ENCODE measurements at regions not wholly inside any gene's neighbourhood (a gene's known extent, or its start where the extent isn't known, plus 50 kb on each side); places are given as distances from the start of the nearest gene placed in this dataset.

DNA sequence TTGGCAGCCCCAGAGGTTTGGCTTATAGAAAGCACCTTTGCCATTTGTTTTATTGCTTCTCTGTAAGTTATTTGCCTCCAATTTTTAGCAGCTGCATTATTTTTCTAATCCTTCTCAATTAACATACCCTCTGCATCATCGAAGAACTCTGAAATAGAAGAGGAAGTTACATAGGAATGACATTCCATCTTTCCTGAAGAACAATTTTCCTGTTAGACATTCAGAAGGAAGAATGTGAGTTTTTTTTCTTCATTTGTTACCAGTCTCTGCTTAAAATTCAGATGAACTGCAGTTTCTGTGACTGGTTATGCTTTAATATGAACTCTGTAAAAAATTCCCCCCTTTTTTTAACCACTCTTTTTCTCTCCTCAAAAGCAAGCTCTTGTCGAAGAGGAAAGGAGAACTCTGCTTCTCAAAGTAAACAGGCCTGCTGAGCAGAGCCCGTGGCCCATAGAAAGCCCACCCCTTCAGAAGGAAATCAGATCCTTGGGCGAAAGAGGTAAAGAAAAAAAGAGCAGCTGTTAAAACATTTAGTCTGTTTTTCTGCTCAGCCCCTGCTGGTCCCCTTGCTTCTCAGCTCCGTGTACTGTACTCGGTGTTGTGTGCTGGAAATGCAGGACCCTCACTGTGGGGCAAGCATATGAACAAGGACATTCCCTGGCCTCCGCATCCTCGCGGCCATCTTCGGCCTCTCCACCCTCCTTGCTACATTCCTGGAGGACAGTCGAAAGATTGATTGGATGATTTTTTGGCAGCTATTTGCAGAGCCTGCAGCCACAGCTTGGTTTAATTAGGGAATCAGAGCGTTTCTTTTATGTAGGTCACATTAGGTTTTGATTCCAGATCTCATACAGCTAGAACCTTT, 164.4 kb upstream of the LRIG3 start:
- TF ChIP-seq EP300 (IDR thresholded peaks at IDR 0.05): no peak
- TF ChIP-seq, protein P1, sequence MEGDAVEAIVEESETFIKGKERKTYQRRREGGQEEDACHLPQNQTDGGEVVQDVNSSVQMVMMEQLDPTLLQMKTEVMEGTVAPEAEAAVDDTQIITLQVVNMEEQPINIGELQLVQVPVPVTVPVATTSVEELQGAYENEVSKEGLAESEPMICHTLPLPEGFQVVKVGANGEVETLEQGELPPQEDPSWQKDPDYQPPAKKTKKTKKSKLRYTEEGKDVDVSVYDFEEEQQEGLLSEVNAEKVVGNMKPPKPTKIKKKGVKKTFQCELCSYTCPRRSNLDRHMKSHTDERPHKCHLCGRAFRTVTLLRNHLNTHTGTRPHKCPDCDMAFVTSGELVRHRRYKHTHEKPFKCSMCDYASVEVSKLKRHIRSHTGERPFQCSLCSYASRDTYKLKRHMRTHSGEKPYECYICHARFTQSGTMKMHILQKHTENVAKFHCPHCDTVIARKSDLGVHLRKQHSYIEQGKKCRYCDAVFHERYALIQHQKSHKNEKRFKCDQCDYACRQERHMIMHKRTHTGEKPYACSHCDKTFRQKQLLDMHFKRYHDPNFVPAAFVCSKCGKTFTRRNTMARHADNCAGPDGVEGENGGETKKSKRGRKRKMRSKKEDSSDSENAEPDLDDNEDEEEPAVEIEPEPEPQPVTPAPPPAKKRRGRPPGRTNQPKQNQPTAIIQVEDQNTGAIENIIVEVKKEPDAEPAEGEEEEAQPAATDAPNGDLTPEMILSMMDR (IDR thresholded peaks at IDR 0.05): no peak
- TF ChIP-seq, protein P2, sequence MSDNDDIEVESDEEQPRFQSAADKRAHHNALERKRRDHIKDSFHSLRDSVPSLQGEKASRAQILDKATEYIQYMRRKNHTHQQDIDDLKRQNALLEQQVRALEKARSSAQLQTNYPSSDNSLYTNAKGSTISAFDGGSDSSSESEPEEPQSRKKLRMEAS (IDR thresholded peaks at IDR 0.05): no peak
- no peak for TF ChIP-seq POLR2A (IDR thresholded peaks at IDR 0.05; ENCODE audit: low read length)

Data from A549 (cell line).